ENCODE measurements at regions not wholly inside any gene's neighbourhood (a gene's known extent, or its start where the extent isn't known, plus 50 kb on each side); places are given as distances from the start of the nearest gene placed in this dataset.

- BruUV-seq (replicated peaks): no TSS peak
- peaks cover 1 to 8% of the 10 kb centered on the region in 2 experiments; a peak in 3 of 5 replicates for H3K27me3 ChIP-seq (ENCODE audit: control insufficient read depth in 1 of 2, insufficient read depth in 2 of 2, low read length in 2 of 2)
- no peak overlapping the region for H3K9ac ChIP-seq (ENCODE audit: insufficient read depth, low read depth, low read length)
- no peak overlapping the region for H3K4me3 ChIP-seq (replicated peaks in 1 of 3; ENCODE audit: insufficient read depth in 1 of 3, low read depth in 2 of 3, low read length in 3 of 3)
- H3K4me1 ChIP-seq (ENCODE audit: insufficient read depth, low read length): peaks cover 14% of the 10 kb centered on the region
- WGBS (ENCODE audit: low lambda C conversion rate): 86% methylated on average over 4 of the region's 4 CpGs
- no peak overlapping the region for H2AFZ ChIP-seq (ENCODE audit: low read length)
- H3K4me2 ChIP-seq (ENCODE audit: low read depth, low read length): no peak overlapping the region
- FAIRE-seq (no peak), DNase-seq (ENCODE audit: low spot score) (no peak), ATAC-seq (no peak)
- intact Hi-C loops (cut with micrococcal nuclease; ENCODE audit: unreplicated experiment): no loop called here
- H3K9me3 ChIP-seq (ENCODE audit: low read length): no peaks in the 10 kb centered on the region
- no peaks in the 10 kb centered on the region for H3K36me3 ChIP-seq (replicated peaks in 1 of 2; ENCODE audit: control insufficient read depth in 1 of 2, insufficient read depth in 2 of 2, low read length in 2 of 2)
- CTCF ChIA-PET (ENCODE audit: low intra/inter-chr PET ratio, low total read pairs): no interaction called here
- no peaks in the 10 kb centered on the region for H4K20me1 ChIP-seq (ENCODE audit: insufficient read depth, low read length)
- POLR2A ChIA-PET: no interaction called here
- TF ChIP-seq ZNF468 (CRISPR knock-in tag; IDR thresholded peaks at IDR 0.05): no peak
- no peak for TF ChIP-seq ZNF441 (CRISPR knock-in tag; IDR thresholded peaks at IDR 0.05; ENCODE audit: borderline replicate concordance)
- TF ChIP-seq RERE (CRISPR knock-in tag; IDR thresholded peaks at IDR 0.05; ENCODE audit: low read depth): no peak
- H3K79me2 ChIP-seq (ENCODE audit: insufficient read depth, low read length): no peaks in the 10 kb centered on the region
- in situ Hi-C loops (cut with HindIII; ENCODE audit: extremely low pct_ligation_motif_present, low pct_unique_long_range_greater_than_20kb): no loop called here
- H3K27ac ChIP-seq (ENCODE audit: extremely low read length, insufficient read depth, low read length): no peak overlapping the region
Observed at GRCh38 chr1:113253187-113253586, 137.1 kb upstream of the MAGI3 start.

GRCh38 chr1:113253590-113253989, 136.7 kb upstream of the MAGI3 start:
- ATAC-seq: no peak
- no peak for FAIRE-seq
- Histone ChIP-seq H3K4me1 (ENCODE audit: insufficient read depth, low read length) (peaks cover 14% of the 10 kb centered on the region), H3K9ac (ENCODE audit: insufficient read depth, low read depth, low read length) (no peak overlapping the region), H3K4me3 (replicated peaks in 1 of 3; ENCODE audit: insufficient read depth in 1 of 3, low read depth in 2 of 3, low read length in 3 of 3) (no peak overlapping the region), H2AFZ (ENCODE audit: low read length) (no peak overlapping the region), H4K20me1 (ENCODE audit: insufficient read depth, low read length) (no peaks in the 10 kb centered on the region), H3K27me3 (ENCODE audit: control insufficient read depth in 1 of 2, insufficient read depth in 2 of 2, low read length in 2 of 2) (peaks cover 0 to 8% of the 10 kb centered on the region in 2 experiments; a peak in 2 of 5 replicates), H3K27ac (ENCODE audit: extremely low read length, insufficient read depth, low read length) (no peak overlapping the region), H3K4me2 (ENCODE audit: low read depth, low read length) (no peak overlapping the region), H3K9me3 (ENCODE audit: low read length) (no peaks in the 10 kb centered on the region), H3K79me2 (ENCODE audit: insufficient read depth, low read length) (no peaks in the 10 kb centered on the region), H3K36me3 (replicated peaks in 1 of 2; ENCODE audit: control insufficient read depth in 1 of 2, insufficient read depth in 2 of 2, low read length in 2 of 2) (no peaks in the 10 kb centered on the region)
- no peak for DNase-seq (ENCODE audit: low spot score)
- in situ Hi-C loops (cut with HindIII; ENCODE audit: extremely low pct_ligation_motif_present, low pct_unique_long_range_greater_than_20kb): no loop called here
- ChIA-PET CTCF (ENCODE audit: low intra/inter-chr PET ratio, low total read pairs) (no interaction called here), POLR2A (no interaction called here)
- 48% methylated on average over 2 of the region's 2 CpGs for WGBS (ENCODE audit: low lambda C conversion rate)
- no TSS peak for BruUV-seq (replicated peaks)
- intact Hi-C loops (cut with micrococcal nuclease; ENCODE audit: unreplicated experiment): no loop called here
- TF ChIP-seq ZNF30 (CRISPR knock-in tag; IDR thresholded peaks at IDR 0.05) (no peak), HMGXB3 (CRISPR knock-in tag; IDR thresholded peaks at IDR 0.05; ENCODE audit: borderline replicate concordance) (no peak), SIX4 (CRISPR knock-in tag; IDR thresholded peaks at IDR 0.05) (no peak), ZNF530 (CRISPR knock-in tag; IDR thresholded peaks at IDR 0.05; ENCODE audit: low read depth) (no peak)
